Chondrocyte (in vitro differentiated cells): ENCODE measurements at regions not wholly inside any gene's neighbourhood (a gene's known extent, or its start where the extent isn't known, plus 50 kb on each side); places are given as distances from the start of the nearest gene placed in this dataset.

Experiments used
- DNase-seq: peaks from one replicate; pipeline ENCODE4 v3.0.0; 2021; ENCODE audit warnings: mixed read lengths, low spot score
- H3K27ac Mint-ChIP-seq: one replicate; pipeline ENCODE4 v1.8.0; 2021; ENCODE audit warnings: mild to moderate bottlenecking, moderate library complexity, mixed read lengths; ENCODE audit not compliant: unreplicated experiment
- H3K27me3 Mint-ChIP-seq: 2 replicates; pipeline ENCODE4 v1.8.0; 2021; ENCODE audit warnings: low read depth, mixed read lengths
- H3K36me3 Mint-ChIP-seq: 2 replicates; pipeline ENCODE4 v1.8.0; 2021; ENCODE audit warnings: low read depth, mixed read lengths
- H3K4me1 Mint-ChIP-seq: 2 replicates; pipeline ENCODE4 v1.8.0; 2021; ENCODE audit warnings: low read depth, mild to moderate bottlenecking, mixed read lengths
- H3K4me3 Mint-ChIP-seq: one replicate; pipeline ENCODE4 v1.8.0; 2021; ENCODE audit warnings: mild to moderate bottlenecking, moderate library complexity, mixed read lengths; ENCODE audit not compliant: unreplicated experiment
- H3K9me3 Mint-ChIP-seq: 2 replicates; pipeline ENCODE4 v1.8.0; 2021; ENCODE audit warnings: low read depth, mixed read lengths
- TF ChIP-seq, protein P1 (sequence below): fragments of 200-600 bp; sonication (generic); IDR thresholded peaks from 2 replicates; pipeline ENCODE4 v1.5.0; 2021; ENCODE audit warnings: antibody characterized with exemption, mild to moderate bottlenecking, moderate library complexity

GRCh38 chr2:7116511-7116910 is 199.3 kb downstream of the RNF144A start:
- Mint-ChIP-seq H3K9me3 (peaks cover 7% of the 10 kb centered on the region), H3K27ac (no peak overlapping the region), H3K27me3 (peaks cover 5% of the 10 kb centered on the region), H3K4me1 (peaks cover 3% of the 10 kb centered on the region), H3K36me3 (no peaks in the 10 kb centered on the region), H3K4me3 (no peak overlapping the region)
- DNase-seq = no peak
- TF ChIP-seq, protein P1, sequence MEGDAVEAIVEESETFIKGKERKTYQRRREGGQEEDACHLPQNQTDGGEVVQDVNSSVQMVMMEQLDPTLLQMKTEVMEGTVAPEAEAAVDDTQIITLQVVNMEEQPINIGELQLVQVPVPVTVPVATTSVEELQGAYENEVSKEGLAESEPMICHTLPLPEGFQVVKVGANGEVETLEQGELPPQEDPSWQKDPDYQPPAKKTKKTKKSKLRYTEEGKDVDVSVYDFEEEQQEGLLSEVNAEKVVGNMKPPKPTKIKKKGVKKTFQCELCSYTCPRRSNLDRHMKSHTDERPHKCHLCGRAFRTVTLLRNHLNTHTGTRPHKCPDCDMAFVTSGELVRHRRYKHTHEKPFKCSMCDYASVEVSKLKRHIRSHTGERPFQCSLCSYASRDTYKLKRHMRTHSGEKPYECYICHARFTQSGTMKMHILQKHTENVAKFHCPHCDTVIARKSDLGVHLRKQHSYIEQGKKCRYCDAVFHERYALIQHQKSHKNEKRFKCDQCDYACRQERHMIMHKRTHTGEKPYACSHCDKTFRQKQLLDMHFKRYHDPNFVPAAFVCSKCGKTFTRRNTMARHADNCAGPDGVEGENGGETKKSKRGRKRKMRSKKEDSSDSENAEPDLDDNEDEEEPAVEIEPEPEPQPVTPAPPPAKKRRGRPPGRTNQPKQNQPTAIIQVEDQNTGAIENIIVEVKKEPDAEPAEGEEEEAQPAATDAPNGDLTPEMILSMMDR = no peak

DNA sequence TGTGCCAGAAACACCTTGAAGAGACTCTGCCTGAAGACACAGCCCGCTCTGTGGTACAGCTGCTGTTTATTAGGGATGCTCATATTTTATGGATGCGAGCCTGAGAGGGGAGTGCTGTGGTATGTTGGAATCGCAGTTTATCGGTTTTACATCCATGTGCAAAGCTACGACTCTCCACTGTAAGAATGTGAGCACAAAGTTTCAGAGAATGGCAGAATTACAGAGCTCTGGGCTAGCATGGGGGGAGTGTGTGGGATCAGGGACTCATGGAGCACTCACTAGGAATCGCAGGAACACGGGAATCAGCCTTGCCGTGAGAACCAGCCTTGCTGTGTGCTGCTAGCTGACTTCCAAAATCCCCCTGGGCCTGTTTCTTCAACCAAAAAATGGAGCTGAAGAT is 199.9 kb downstream of the RNF144A start:
- Mint-ChIP-seq H3K4me1 (peaks cover 3% of the 10 kb centered on the region), H3K4me3 (no peak overlapping the region), H3K9me3 (peaks cover 7% of the 10 kb centered on the region), H3K27ac (no peak overlapping the region), H3K27me3 (peaks cover 5% of the 10 kb centered on the region), H3K36me3 (no peaks in the 10 kb centered on the region)
- TF ChIP-seq, protein P1 = no peak
- no peak for DNase-seq

DNA sequence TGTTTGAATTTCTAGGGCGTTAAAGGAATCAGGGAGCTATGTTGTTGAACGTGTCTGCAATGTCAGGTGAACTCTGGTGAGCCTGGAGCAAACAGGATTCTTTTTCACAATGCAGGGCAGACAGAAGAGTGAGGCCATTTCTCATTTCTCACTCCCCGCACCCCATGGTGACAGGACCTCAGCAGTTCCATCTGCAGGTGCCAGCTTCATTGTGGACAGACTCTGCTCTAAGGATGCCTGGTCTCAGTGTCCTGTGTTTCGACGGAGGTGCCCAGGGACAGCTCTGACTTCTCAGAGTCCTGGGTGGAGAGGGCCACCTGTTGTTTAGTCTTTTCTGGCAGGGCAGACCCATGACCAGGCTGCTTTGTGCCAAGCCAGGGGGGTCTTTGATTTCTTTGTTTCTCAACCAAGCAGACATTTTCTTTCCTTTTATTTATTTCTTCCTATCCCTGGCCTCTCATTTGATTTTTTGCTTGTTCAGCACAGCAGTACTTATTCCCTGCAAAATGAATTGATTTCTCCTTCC is 201.5 kb downstream of the RNF144A start:
- Mint-ChIP-seq H3K4me3 (no peak overlapping the region), H3K9me3 (peaks cover 7% of the 10 kb centered on the region), H3K27ac (no peak overlapping the region), H3K36me3 (no peaks in the 10 kb centered on the region), H3K4me1 (peaks cover 3% of the 10 kb centered on the region), H3K27me3 (peaks cover 3% of the 10 kb centered on the region)
- DNase-seq = no peak
- TF ChIP-seq, protein P1 = no peak

DNA sequence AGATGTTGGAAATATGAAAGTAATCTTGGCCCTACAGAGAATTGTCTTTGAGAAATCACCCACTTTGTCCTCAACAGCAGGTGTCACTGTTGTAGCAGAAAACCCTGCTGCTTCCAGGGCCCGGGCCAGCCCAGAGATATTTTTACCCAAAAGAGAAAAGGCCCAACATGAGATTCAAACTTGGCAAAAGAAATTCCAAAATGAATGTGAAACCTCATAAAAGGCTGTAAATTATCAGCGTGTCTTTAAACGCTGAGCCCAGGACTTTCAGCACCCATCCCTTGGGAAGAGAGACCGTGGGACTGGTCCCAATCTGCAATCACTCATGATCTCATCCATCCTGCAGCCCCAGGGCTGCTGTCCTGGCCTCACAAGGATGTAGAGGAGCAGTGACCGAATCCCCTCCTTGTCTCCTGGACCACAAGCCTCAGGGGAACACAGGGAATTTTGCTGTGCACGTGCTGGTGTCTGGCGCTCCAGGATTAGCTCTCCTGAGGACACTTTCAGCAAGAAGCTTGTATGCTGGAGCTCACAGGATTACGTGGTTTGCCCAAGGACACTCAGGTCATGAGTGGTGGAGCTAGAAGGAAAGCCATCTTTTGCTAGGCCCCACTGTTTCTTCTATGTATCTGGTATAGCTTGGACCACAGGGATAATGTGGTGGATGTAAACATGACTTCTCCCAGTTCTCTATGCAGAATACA is 202.1 kb downstream of the RNF144A start:
- H3K4me1 Mint-ChIP-seq = peaks cover 3% of the 10 kb centered on the region
- no peak overlapping the region for H3K27ac Mint-ChIP-seq
- TF ChIP-seq, protein P1 = peak; percentile 86
- DNase-seq = no peak
- H3K27me3 Mint-ChIP-seq = peaks cover 3% of the 10 kb centered on the region
- H3K36me3 Mint-ChIP-seq = no peaks in the 10 kb centered on the region
- no peak overlapping the region for H3K4me3 Mint-ChIP-seq
- peaks cover 3% of the 10 kb centered on the region for H3K9me3 Mint-ChIP-seq

DNA sequence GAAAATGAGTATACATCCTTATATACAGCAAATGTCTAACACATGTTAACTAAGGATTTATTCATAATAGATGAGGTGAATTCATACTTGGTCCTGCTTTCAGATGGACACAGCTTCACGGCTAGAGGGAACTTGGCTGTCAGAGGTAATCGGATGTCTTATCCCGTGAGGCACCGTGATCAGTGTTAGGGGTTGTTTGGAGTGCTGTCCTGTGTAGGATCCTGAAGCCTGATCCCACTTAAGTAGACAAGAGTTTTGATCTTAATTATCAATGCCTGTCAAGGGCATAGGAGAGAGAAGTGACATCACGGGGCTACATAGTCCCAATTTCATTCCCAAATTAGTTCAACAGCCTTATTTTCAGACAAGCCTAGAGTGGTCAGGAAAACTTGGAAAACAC is 204.6 kb downstream of the RNF144A start:
- H3K4me3 Mint-ChIP-seq = no peak overlapping the region
- H3K27me3 Mint-ChIP-seq = peaks cover 1% of the 10 kb centered on the region
- no peak overlapping the region for H3K27ac Mint-ChIP-seq
- H3K9me3 Mint-ChIP-seq = no peaks in the 10 kb centered on the region
- TF ChIP-seq, protein P1 = no peak
- no peaks in the 10 kb centered on the region for H3K36me3 Mint-ChIP-seq
- no peak for DNase-seq
- peaks cover 3% of the 10 kb centered on the region for H3K4me1 Mint-ChIP-seq
